GM19328 (cell line): ENCODE measurements at regions not wholly inside any gene's neighbourhood (a gene's known extent, or its start where the extent isn't known, plus 50 kb on each side); places are given as distances from the start of the nearest gene placed in this dataset.

Experiments
- ATAC-seq: cut with Tn5 transposase; IDR thresholded peaks from one replicate; pipeline ENCODE4 v1.9.1; 2021; ENCODE audit warnings: mild to moderate bottlenecking, moderate library complexity; ENCODE audit not compliant: unreplicated experiment

GRCh38 chr21:29441651-29442050 lies 142.9 kb downstream of the BACH1 start:
- no peak for ATAC-seq

- ATAC-seq, result no peak
Observed at GRCh38 chr21:29443411-29444010, 144.8 kb downstream of the BACH1 start.

- no peak for ATAC-seq
Observed at GRCh38 chr21:29448766-29449165, 150.0 kb downstream of the BACH1 start.

- no peak for ATAC-seq
Observed at GRCh38 chr21:29449306-29449950, 150.7 kb downstream of the BACH1 start.

GRCh38 chr21:29450058-29450457 lies 151.3 kb downstream of the BACH1 start:
- ATAC-seq, result no peak

GRCh38 chr21:29453511-29453910 lies 154.8 kb downstream of the BACH1 start:
- ATAC-seq, result no peak

- no peak for ATAC-seq
Observed at GRCh38 chr21:29454179-29454578, 155.5 kb downstream of the BACH1 start.

- no peak for ATAC-seq
Observed at GRCh38 chr21:29462479-29462878, 163.8 kb downstream of the BACH1 start.

- no peak for ATAC-seq
Observed at GRCh38 chr21:29465546-29465945, 166.8 kb downstream of the BACH1 start.

GRCh38 chr21:29466532-29466931 lies 167.8 kb downstream of the BACH1 start:
- no peak for ATAC-seq

GRCh38 chr21:29470397-29470796 lies 171.7 kb downstream of the BACH1 start:
- no peak for ATAC-seq

- no peak for ATAC-seq
Observed at GRCh38 chr21:29473808-29474207, 175.1 kb downstream of the BACH1 start.

- ATAC-seq, result no peak
Observed at GRCh38 chr21:29475329-29475728, 176.6 kb downstream of the BACH1 start.

- no peak for ATAC-seq
Observed at GRCh38 chr21:29477347-29477746, 178.6 kb downstream of the BACH1 start.

- no peak for ATAC-seq
Observed at GRCh38 chr21:29477941-29478340, 179.2 kb downstream of the BACH1 start.

- ATAC-seq, result no peak
Observed at GRCh38 chr21:29481081-29481480, 182.4 kb downstream of the BACH1 start.

- ATAC-seq, result no peak
Observed at GRCh38 chr21:29481641-29482040, 182.9 kb downstream of the BACH1 start.

- ATAC-seq, result no peak
Observed at GRCh38 chr21:29486306-29486807, 187.6 kb downstream of the BACH1 start.
